ENCODE measurements at regions not wholly inside any gene's neighbourhood (a gene's known extent, or its start where the extent isn't known, plus 50 kb on each side); places are given as distances from the start of the nearest gene placed in this dataset.

DNA sequence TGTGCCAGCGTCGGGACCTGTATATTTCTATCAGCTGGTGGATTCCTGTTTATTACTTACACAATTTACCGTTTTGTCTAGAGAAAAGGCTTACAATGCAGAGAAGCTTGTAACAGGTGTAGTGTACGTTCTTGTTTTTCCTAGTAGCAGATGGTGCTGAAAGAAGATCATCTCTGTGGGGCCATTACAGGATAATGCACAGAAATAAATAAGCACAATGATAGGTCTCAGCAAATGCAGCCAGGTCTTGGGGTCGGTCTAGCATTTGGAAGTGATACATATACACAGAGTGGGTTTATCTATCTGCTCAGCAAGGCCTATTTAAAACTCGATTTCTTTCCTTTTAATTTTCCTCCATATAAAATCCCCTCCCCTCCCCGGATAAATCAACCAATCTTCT is 180.9 kb upstream of the LCORL start:
- TF ChIP-seq, protein P1, sequence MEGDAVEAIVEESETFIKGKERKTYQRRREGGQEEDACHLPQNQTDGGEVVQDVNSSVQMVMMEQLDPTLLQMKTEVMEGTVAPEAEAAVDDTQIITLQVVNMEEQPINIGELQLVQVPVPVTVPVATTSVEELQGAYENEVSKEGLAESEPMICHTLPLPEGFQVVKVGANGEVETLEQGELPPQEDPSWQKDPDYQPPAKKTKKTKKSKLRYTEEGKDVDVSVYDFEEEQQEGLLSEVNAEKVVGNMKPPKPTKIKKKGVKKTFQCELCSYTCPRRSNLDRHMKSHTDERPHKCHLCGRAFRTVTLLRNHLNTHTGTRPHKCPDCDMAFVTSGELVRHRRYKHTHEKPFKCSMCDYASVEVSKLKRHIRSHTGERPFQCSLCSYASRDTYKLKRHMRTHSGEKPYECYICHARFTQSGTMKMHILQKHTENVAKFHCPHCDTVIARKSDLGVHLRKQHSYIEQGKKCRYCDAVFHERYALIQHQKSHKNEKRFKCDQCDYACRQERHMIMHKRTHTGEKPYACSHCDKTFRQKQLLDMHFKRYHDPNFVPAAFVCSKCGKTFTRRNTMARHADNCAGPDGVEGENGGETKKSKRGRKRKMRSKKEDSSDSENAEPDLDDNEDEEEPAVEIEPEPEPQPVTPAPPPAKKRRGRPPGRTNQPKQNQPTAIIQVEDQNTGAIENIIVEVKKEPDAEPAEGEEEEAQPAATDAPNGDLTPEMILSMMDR (IDR thresholded peaks at IDR 0.05), result no peak
- TF ChIP-seq EP300 (IDR thresholded peaks at IDR 0.05), result no peak
